GM12874 (cell line): ENCODE measurements at regions not wholly inside any gene's neighbourhood (a gene's known extent, or its start where the extent isn't known, plus 50 kb on each side); places are given as distances from the start of the nearest gene placed in this dataset.

Source experiments
- TF ChIP-seq, protein P1 (sequence below): IDR thresholded peaks from 2 replicates; pipeline ENCODE4 v1.5.1; 2011; ENCODE audit warnings: low read depth, mild to moderate bottlenecking, control low read depth, low read length, moderate library complexity; ENCODE audit not compliant: insufficient read depth

DNA sequence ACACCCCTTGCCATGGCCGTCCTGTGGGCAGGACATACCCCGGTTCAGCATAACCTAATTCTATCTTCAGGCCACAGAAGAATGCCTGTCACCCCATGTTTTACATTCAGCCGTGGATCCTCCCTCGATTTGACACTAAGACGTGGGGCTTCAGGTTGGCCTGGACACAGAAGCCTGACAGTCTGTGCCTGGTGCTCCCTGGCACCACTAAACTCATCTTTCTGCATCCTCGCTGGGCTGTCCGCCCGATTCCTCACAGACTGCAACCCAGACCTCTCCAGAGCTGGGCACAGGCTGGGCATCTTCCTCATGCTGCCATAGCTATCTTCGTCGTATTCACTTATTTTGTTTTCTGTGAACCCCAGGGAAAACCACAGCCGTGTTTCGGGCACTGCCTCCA, 117.8 kb upstream of the IQSEC1 start:
- TF ChIP-seq, protein P1, sequence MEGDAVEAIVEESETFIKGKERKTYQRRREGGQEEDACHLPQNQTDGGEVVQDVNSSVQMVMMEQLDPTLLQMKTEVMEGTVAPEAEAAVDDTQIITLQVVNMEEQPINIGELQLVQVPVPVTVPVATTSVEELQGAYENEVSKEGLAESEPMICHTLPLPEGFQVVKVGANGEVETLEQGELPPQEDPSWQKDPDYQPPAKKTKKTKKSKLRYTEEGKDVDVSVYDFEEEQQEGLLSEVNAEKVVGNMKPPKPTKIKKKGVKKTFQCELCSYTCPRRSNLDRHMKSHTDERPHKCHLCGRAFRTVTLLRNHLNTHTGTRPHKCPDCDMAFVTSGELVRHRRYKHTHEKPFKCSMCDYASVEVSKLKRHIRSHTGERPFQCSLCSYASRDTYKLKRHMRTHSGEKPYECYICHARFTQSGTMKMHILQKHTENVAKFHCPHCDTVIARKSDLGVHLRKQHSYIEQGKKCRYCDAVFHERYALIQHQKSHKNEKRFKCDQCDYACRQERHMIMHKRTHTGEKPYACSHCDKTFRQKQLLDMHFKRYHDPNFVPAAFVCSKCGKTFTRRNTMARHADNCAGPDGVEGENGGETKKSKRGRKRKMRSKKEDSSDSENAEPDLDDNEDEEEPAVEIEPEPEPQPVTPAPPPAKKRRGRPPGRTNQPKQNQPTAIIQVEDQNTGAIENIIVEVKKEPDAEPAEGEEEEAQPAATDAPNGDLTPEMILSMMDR, result no peak

DNA sequence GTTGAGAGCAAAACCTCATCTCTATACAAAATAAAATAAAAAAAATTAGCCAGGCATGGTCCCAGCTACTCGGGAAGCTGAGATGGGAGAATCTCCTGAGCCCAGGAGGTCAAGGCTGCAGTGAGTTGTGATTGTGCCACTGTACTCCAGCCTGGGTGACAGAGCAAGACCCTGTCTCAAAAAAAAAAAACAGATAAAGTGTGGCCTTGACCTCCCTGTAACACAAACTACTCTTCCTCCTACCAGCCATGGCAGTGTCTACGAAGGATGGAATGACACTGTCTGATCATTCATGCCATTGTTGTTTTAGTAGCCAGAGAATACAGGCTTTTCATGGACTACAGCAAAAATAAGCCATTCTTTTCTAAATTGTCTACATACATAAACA, 117.1 kb upstream of the IQSEC1 start:
- TF ChIP-seq, protein P1, result no peak

DNA sequence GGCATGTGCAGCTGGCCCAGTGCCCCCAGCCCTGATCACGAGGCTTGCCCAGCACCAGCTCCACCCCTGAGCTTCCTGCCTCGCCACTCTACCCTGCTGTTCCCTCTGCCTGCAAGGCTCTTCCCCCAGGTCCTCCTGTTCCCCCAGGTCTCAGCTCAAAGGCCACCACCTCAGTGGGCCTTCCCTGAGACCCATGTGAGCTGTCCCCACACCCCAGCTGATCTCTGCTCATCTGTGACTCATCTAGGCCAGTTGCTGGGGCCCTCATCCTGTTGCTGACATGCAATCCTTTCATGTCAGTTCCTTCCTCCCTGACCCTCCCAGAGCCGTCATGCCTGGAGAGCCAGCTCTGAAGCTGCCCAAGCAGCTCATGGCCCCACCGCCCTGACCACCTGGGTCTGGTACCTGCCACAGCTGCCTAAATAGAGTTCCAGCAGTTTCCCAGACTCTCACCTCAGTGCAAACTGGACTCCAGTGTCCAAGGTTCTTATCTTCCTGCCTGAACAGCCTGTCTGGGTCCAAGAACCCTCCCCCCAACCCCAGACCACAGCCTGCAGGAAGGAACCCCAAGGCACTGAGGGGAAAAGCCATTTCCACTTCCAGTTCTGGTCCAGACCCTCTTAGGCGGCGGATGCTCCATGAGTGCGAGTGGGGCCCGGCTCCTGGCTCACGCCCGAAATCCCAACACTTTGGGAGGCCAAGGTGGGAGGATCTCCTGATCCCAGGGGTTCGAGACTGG, 116.6 kb upstream of the IQSEC1 start:
- TF ChIP-seq, protein P1, result no peak

DNA sequence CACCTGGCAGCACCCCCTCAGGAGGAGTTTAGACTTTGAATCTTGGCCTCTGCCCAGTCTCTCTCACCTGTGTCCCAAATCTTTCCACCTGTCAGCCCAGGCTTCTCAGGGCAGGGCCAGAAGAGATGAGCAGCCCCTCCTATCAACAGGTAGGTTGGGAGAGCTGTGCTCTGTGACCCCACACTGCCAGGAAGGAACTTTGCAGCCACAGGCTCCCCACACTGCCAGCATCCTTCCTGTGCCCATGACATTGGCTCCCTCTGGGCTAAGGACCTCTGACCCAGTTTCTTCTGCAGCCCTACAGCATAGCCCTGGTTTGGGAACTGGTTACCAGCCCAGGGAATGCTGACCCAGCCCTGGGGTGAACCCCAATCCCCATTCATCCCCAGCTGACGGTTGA, 115.7 kb upstream of the IQSEC1 start:
- TF ChIP-seq, protein P1, result no peak

DNA sequence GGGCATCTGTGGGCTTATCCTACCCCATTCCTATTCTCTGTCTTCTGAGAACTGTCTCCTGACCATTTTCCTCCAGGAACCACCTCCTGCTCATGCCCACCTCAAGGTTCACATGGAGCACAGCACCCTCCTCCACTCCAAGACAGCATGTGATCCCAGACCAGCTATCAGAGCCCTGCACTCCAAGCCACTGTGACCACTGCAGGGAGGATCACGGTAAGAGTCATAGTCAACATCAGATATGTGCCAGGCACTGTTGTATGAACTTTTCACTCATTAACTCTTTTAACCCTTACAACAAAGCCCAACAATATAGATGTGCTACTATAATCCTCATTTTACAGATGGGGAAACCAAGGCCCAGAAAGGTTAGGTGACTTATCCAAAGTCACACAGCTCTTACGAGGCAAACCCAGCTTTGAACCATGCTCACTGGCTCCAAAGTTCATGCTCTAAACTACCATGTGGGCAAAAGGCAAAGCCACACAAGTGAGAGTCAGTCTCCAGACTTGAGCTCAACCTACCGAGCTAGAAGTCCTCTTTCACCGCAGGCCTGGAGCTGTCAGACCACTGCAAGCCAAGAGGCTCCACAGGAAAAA, 115.1 kb upstream of the IQSEC1 start:
- TF ChIP-seq, protein P1, result no peak

DNA sequence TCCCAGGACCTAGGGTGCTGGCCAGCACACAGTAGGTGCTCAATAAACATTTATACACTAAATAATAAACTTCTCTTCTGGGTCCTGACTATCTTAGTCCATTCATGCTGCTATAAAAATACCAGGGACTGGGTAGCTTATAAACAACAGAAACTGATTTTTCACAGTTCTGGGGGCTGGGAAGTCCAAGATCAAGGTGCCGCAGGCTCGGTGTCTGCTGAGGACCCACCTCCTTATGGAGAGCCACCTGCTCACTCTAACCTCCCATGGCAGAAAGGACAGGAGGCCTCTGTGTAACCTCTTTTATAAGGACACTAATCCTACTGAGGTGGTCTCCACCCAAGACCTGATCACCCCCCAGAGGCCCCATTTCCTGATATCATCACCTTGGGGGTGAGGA, 114.4 kb upstream of the IQSEC1 start:
- TF ChIP-seq, protein P1, result no peak

DNA sequence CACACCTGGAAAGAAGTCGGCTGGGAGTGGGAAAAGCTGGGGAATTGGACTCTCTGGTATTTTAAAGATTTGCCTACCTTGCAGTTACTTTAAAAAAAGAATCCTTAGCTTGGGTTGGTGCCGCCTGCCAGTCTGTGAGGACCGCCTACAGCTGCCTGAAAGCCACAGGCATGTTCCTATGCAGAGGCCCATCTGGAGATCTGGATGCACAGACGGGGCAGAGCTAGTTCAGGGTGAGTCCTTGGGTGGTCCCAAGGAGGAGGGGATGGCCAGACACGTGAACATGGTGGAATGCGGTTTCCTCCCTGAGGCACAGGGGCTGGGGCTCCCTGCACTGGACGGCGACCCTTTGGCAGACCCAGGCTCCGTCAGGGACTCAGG, 113.2 kb upstream of the IQSEC1 start:
- TF ChIP-seq, protein P1, result no peak
